Limb (tissue), 2 donors: ENCODE measurements at regions not wholly inside any gene's neighbourhood (a gene's known extent, or its start where the extent isn't known, plus 50 kb on each side); places are given as distances from the start of the nearest gene placed in this dataset.
A peak's percentile ranks its signal among the peaks of the same experiment; 100 is the strongest.

Source experiments
- DNase-seq, 2 donors: peaks; one replicate each; pipeline ENCODE4 v3.0.0-alpha.2; 2016; ENCODE audit errors: extremely low spot score in 2 of 2

DNA sequence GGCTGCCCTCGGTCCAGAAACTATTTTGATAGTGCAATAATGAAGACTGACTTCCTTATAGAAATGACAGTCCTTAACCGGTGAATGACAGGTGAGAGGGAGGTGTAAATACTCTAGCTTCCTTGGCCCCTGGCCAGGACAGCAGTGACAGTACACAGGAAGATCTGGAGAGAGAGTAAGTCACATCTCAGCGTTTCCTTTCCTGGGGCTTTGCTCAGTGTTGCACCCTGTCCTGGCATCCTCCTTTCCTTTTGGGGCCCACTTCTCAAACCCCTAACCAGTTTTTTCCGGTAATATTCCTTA is 336.9 kb downstream of the CD83 start:
- no peak for DNase-seq

DNA sequence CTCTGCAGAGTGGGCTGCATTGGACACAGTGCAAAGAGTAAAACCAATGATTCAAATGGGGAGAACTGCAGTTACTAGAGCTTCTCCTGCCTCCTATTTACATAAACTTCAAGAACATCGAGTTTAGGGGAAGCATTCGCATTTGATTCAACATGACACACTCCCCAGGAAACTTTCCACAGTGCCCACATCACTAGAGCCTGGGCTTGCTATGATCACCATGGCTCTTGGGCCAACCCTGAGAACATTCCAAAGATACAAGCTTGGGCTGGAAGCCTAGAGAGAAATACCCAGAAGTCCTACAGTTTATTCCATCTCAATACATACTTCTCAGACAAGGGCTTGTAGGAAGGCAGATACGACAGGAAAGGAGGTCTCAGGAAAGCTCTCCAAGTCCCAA is 337.9 kb downstream of the CD83 start:
- no peak for DNase-seq

DNA sequence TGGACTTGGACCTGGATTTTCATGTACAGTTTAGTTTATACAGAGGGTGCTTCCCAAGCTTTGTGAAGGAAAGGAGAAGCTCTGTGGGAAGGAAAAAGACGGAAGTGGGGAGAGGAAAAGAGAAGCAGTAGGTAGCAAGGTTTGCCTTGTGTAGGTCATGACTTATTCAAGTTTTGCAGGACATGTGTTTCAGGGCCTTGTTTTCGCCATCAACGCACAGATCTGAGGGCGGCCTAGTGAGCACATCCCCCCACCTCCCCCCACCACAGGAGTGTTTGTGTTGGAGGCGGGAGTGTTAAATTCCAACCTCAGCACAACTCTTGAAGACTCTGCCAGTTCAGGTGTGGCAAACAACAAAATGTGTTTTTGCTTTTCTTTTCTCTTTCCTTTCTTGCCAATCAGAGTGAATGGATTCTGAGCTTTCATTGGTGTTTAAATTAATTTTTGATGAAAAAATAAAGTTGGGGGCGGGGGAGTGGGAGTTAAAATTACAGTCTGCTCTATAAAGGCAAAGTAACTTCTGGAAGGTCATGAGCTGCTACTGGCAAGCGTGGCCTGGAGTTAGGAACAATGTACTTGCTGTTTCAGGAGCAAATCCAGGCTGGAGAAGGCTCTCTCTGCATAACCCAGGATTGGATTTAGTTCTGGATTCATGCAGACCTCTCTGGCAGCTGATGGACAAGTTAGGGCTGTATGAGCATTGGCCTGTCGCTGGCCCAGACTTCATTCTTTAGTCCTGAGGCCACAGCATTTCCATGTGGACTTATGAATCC is 338.5 kb downstream of the CD83 start:
- DNase-seq: no peak

DNA sequence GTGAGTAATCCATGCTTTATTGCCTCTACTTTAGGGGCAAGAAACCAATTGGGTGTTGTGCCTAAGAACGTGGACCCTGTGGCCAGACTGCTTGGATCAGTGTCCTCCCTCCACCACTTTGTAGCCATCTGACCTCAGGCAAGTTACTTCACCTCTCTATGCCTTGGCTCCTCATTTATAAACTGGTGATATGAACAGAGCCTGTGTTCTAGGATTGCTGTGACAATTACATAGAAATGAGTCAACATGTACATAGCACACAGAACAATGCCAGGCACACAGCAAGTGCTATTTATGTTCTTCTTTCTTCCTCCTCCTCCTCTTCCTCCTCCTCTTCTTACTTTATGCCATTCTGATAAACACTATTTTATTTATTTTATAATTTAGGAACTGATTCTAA is 339.4 kb downstream of the CD83 start:
- DNase-seq: no peak

DNA sequence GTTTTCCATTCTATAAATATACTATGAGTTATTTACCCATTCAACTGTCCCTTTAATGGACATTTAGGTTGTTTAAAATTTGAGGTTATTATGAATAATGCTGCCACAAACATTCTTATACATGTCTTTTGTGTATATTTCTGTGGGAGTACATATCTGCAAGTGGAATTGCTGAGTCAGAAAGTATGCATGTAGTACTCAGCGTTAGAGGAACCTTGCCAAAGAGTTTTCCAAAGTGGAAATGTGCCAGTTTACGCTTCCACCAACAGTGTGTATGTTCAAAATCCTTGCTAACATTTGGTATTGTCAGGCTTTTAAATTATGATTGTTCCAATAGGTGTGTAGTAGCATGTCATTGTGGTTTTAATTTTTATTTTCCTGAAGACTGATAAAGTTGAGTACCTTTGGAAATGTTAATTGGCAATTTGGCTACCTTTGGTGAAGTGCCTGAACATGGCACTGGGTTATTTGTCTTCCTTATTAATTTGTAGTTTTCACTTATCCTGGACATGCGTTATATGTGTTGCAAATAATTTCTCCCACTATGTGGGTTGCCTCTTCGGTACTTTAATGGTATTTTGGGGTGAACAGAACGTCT is 341.2 kb downstream of the CD83 start:
- no peak for DNase-seq

DNA sequence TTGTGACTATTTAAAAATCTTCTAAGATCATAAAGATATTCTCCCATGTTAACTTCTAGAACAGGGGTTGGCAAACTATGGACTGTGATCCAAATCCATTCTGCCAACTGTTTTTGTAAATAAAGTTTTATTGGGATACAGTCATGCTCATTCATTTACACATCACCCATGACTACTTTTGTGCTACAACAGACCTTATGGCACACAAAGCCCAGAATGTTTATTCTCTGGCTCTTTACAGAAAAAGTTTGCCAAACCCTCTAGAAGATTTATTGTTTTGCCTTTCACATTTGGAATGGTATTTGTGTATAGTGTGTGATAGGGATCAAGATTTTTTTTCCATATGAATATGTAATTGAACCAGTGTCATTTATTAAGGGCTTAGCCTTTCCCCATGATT is 341.7 kb downstream of the CD83 start:
- DNase-seq: no peak

DNA sequence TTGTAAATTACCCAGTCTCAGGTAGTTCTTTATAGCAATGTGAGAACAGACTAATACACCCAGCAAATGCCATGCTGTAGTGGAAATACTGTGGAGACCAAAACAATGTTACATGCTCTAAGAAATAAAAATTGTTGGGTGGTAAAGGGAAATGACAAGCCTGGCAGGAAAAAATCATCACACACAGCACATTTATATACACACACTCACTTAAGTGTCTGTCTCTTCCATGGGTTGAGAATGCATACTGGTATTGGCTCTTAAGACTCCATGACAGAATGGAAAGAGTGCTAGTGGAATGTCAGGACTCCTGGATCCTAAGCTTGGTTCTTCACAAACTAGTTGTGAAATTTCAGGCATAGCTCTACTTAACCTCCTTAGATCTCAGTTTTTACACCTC is 343.0 kb downstream of the CD83 start:
- no peak for DNase-seq

DNA sequence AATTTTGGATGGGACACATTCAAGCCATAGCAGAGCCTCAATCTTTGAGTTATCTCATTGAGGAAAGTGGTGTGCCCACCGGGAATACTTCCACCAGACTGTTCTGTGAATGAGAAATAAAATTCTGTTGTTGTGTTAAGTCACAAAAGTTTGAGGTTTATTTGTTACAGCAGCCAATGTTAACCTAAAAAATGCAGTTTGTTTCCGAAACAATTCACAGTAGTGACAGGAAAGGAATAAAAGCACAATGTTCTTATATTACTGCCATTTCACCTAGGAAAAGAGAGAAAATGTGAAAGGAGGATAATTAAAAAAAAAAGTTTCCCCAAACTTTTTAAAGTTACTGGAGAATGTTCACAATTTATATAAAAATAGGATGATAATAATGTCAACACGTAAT is 344.6 kb downstream of the CD83 start:
- no peak for DNase-seq

DNA sequence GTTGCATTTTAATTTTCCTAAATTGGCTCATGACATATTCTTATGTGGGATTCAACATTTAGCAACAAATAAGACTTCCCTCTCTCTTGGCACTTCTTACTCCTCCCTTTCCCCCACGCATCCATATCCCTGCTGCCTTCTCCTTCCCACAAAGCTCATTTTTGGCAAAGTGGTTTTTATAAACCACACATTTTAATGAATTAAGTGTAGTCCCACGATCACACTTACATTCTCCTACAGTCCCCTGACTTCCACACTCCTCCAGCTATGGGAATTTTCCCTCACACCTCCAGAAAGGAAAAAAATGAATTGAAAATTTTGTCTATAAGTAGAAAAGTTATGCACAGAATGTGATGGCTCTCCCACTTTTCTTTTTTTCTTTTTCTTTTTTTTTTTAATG is 345.0 kb downstream of the CD83 start:
- no peak for DNase-seq

DNA sequence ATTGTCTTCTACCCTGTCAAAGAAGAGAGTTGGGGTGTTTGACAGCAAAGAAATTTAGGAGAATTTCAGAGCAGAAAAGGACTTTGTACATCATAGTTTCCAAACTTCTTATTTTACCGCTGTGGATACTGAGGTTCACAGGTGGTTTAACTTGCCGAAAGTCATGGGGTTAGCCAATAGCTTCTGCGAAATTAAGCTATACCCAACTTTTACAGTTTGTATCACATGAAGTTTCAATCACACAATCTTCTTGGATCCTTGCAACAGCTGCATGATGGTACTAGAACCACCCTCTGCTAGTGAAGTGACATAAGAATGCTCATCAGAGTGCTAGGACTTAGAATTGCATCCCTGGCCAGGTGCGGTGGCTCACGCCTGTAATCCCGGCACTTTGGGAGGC is 345.5 kb downstream of the CD83 start:
- DNase-seq: no peak

DNA sequence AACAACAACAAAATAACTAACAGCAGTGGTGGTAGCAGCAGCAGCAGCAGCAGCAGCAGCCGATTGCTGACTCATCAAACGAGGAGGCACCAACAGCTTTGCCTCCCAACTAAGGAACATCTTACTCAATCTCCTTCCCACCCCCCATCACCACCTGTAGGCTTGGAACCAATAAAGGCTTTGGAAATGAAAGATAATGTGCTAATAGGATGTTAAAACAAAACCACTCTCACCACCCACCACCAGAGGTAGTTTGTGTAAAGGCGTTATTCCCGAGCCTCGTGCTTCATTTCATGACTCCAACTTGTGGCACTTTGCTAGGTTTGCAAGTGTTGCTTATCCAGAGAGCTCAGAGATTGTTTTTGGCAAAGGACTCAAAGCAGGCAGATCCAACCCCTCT is 346.5 kb downstream of the CD83 start:
- no peak for DNase-seq

DNA sequence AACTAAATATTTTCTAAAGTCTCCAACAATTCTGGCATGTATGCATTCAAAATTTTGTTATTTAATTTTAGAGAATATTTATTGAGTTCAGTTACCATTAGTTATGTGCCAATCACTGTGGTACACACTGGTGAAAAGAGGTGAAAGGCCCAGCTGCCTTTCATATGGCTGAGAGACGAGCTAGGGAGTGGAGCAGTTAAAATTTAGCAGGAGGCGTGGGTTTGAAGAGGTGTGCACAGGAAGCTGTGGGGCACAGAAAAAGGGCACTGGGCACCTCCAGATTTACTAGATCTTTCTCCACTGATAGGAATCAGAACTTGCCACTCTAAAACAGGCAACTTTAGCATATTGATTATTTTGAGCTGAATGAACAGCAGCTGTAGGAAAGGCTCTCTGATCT is 347.1 kb downstream of the CD83 start:
- no peak for DNase-seq

DNA sequence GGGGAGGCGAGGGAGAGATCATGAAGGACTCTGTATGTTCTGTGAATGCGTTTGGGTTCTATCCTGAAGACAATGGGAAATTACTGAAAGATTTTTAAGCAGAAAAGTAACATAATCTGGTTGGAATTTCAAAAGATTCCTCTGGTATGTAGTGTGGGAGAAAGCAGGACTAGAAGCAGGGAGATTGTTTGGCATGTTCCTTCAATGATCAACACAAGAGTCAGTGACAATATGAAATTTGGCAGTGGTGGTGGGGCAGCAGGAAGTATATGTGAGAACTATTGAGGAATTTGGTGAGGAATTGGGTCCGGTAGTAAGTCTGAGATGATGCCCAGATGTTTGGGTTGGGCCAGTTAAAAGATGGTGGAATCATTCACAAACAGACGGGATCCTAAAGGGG is 348.7 kb downstream of the CD83 start:
- no peak for DNase-seq

DNA sequence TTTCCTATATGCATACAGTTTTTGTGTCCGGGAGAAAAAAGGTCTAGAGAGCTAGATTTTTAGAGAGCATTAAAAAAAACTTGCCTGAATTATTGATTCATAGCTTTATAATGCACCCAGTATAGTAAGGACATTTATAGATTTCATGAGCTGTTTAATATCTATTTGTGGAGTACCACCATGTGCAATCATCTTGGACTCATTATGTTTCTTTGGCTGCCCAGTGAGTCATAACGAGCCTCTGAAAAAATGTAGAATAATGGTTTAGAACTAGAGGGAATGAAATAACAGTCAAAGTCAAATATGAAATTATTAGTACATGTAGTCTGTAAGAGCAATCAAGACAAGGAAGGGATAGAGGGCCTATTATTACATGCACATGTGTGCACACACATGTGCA is 350.0 kb downstream of the CD83 start:
- DNase-seq: no peak

DNA sequence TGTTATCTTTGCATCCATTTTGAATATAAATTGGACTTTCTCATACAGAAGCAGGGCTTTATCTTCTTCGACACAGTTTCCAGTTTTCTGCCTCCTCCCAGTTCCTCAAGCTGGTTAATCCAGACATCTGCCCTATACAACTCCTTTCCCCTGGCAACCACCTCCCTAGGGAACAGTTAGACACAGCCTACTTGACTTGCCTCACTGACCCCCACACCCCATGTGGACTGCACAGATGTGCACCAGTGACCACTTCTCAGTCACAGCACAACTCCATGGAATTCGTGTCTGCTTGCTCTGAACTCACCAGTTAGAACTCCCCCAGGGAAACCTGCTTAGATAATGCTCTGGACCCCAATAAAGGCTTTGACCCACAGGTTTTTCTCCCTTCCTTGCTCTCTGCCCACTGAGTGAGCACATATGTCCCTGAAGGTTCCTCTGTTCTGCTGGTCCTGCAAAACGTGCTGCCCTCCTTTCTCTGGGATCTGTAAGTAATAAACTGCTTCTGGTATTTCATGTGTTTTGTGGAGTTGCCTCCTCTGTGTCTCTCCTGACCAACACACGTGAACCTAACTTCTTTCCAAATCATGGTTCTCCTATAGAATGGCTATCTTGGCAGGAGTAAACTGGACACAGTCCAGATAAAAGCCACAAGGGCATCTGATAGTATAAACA is 351.2 kb downstream of the CD83 start:
- no peak for DNase-seq

DNA sequence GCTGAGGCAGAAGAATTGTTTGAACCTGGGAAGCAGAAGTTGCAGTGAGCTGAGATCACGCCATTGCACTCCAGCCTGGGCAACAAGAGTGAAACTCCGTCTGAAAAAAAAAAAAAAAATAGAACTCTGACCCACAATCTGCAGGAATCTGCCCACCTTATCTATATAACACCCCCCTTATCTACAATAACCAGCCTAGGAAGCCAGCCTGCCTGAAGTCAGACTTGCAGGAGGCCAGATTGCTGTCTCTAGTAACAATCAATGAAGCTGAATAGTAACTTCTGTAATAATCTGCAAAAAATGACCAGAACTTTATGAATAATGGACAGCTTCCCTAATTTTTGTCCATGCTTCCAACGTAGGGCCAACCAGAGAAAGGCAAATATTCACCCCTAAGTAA is 352.5 kb downstream of the CD83 start:
- DNase-seq: no peak

DNA sequence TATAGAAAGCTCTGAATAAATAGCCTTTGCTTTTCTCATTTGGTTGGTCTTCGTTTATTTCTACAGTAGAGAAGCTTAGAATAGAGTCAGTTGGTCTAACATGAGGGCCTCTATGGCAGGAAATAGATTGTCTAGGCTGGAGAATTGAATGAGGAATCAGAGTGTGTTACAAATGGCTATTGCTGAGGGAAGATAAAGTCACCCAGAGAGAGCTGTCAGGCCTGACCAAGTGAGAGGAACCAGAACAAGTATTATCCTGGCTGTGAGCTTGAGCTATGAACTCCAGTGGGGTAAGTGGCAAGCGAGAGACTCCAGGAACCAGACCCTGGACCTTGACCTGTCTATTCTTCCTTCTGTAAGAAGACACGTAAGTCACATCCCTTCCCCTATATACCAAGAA is 353.1 kb downstream of the CD83 start:
- no peak for DNase-seq

DNA sequence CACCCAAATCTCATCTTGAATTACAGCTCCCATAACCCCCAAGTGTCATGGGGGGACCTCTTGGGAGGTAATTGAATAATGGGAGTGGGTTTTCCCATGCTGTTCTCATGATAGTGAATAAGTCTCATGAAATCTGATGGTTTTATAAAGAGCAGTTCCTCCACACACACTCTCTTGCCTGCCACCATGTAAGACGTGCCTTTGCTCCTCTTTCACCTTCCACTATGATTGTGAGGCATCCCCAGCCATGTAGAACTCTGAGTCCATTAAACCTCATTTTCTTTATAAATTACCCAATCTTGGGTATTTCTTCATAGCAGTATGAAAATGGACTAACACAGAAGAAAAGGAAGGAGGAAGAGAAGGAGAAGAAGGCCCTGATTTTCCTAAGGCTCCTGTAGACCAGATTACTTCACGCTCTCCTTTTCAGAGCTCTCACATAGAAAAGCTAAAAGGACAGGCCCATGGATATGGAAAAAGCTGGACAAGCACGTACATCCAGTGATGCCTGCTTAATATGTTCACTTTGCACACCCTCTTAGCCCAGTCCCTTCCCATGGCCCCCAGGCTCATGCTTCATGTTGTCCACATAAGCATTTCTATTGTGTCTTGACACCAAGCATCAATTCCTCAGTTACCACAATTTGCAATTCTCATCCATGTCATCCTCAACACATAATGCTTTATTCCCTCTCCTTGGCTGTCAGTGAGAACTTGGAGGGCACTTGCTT is 354.8 kb downstream of the CD83 start:
- no peak for DNase-seq

DNA sequence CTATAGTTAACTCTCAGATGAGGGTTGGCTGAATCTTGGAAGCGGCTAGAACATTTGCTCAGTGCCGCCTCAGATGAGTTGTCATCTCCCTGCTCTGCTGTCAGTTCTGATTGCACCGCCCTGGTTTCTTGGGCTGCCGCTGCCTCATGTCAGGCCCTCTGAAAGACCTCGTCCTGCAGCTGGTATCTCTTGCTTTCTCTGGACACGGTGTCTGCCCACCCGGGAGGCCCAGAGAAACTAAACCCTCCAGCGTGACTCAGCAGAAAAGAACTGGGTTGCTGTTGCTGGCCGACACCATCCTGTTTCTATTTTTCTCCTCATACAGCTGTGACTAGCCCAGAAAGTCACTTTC is 355.4 kb downstream of the CD83 start:
- no peak for DNase-seq

DNA sequence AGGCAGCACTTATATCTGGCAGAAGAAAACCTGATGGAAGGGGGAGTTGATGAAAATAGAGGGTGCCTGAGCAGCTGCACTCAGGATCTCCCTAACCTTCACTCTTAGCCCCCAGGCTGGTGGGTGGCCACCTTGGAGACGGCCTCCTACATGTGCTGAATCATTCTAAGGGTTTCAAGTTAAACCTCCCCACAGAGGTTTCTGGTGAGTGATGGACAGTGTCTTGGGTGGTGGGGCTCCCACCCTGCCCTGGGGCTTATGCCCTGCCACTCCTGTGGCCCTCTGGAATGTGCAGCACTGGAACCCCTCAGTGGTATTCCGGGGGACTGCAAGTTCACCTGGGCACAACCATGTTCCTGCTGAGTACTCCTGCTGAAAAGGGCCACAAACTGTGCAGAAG is 357.2 kb downstream of the CD83 start:
- no peak for DNase-seq

DNA sequence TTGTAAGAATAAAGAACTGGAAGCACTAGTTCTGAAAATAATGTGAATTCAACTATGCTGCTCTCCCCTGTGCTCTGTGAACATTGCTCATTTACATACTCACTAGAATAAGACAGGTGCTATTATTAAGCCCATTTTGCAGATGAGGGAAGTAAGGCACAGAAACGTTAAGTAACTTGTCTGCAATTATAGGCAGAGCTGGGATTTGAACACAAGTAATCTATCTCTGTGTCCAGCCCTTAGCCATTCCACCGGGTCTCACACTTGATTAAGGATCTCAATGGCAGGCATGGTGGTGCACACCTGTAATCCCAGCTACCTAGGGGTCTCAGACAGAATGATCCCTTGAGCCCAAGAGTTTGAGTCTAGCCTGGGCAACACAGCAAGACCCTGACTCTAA is 357.7 kb downstream of the CD83 start:
- DNase-seq: no peak

DNA sequence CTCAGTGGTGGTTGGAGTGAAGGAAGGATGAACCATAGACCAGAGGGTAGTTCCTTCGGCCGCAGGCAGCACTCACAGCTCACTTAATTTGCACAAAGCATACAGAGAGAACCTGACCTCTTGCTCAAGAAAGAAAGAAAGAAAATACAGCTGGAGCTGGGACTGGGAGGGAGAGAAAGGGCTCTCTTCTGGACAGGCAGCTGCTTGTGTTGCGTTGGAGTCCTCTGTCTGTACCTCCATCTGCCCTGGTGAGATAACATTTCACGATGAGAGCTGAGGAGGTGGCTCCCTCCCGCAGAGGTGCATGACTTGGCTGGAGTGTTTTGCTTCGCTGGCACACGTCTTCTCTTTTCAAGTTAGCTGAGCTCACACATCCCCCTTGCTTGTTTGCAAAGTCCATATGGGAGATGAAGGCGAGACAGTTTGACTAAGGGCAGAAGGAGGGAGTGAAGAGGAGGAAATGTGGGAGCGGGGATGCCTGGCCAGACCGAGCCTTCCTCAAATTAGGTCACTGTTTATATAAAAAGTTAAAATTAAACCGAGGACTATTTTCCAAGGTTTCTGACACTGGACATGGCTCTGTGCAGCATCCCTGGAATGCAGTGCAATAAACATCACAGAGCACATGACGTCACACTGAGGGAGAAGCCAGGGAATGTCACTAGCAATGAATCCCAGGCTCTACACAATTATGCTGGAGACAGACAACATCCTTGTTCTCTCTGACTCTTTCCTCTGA is 359.4 kb downstream of the CD83 start:
- peak; percentile 72 to 79 for DNase-seq
